ENCODE measurements at regions not wholly inside any gene's neighbourhood (a gene's known extent, or its start where the extent isn't known, plus 50 kb on each side); places are given as distances from the start of the nearest gene placed in this dataset.

- no peak for TF ChIP-seq CHD1 (IDR thresholded peaks at IDR 0.05; ENCODE audit: low read depth, low read length)
- TF ChIP-seq POLR2A (IDR thresholded peaks at IDR 0.05; ENCODE audit: low read depth, low read length), result no peak
Measured at GRCh38 chr1:219751870-219752507, 139.1 kb upstream of the ZC3H11B start.
